NCI-H748 (cell line): ENCODE measurements at regions not wholly inside any gene's neighbourhood (a gene's known extent, or its start where the extent isn't known, plus 50 kb on each side); places are given as distances from the start of the nearest gene placed in this dataset.

Experiments
- DNase-seq: peaks from one replicate; lab custom pipeline; 2025; ENCODE audit not compliant: unreplicated experiment; lab: John Stamatoyannopoulos, UW

GRCh38 chr4:96755569-96756484, 915.9 kb downstream of the PDHA2 start:
- DNase-seq, result no peak

- no peak for DNase-seq
Measured at GRCh38 chr4:96756584-96756983, 916.7 kb downstream of the PDHA2 start.

DNA sequence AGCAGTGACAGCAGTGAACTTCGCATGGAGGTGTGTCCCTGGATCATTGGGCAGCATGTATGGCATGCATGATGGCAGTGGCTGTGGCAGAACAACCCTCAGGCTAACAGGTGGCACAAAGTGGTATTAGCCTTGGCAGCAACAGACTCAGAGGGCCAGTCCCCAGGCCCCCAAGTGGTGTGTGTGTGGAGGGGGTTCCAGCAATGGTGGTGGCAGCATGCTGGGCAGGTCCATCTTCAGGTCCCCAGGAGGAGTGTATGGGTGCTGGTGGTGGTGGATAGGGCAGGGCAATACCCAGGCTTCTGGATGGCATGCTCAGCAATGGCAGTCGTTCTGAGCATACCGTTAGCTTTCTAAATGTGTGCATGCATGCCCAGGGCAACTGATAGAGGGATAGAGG, 923.7 kb downstream of the PDHA2 start:
- DNase-seq, result no peak

- no peak for DNase-seq
Measured at GRCh38 chr4:96766359-96766758, 926.5 kb downstream of the PDHA2 start.

DNA sequence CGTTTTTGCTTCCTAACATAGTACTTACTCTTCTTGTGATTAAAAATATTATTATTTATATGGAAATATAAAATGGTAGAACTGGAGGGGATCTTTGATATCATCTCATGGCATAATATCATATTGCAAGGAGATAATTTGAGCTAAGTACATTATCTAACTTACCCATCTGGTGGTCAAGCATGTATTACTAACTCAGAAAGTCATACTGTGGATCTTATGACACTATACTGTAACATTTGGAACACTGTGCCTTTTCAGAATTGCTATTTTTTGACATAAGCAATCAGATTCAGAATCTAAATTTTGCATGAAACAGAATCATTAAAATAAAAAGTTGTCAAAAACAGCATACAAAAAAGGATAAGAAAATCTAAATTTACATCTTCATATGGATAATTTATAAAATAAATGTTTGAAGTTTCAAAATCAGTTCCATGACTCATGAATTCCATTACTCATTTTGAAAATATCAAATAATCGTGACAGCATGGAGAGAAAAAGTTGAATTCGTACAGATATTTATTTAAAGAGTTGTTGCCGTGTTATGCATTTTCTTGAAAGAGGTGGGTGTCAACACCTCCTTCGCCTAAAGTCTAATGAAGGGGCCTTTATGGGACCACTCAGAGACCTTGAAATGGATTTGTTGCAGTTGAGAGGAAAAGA, 928.1 kb downstream of the PDHA2 start:
- no peak for DNase-seq

GRCh38 chr4:96775501-96775900, 935.6 kb downstream of the PDHA2 start:
- DNase-seq, result no peak

- no peak for DNase-seq
Measured at GRCh38 chr4:96776920-96777527, 937.1 kb downstream of the PDHA2 start.

GRCh38 chr4:96784336-96784735, 944.4 kb downstream of the PDHA2 start:
- DNase-seq, result peak; percentile 75

- peak; percentile 17 for DNase-seq
Measured at GRCh38 chr4:96786306-96786705, 946.4 kb downstream of the PDHA2 start.

GRCh38 chr4:96787766-96788165, 947.9 kb downstream of the PDHA2 start:
- no peak for DNase-seq

DNA sequence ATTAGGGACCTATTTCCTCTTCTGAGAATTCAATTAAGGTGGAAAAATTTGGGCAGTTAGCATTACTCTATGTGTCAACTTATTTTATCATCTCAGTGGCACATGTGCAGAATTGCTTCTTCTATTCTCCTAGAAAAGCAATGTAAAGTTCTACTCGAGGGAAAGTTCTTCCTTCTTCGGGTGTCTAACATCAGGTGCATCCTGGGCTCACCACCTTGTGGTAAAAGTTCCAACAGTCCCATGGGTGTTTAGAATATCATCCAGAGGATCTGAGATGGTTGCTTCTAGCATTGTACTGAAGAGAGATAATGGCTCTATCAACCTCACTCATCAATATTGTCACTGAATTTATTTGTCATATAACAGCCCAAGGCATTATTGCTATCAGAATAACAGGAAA, 969.7 kb downstream of the PDHA2 start:
- DNase-seq, result no peak

- no peak for DNase-seq
Measured at GRCh38 chr4:96827086-96827485, 987.2 kb downstream of the PDHA2 start.

DNA sequence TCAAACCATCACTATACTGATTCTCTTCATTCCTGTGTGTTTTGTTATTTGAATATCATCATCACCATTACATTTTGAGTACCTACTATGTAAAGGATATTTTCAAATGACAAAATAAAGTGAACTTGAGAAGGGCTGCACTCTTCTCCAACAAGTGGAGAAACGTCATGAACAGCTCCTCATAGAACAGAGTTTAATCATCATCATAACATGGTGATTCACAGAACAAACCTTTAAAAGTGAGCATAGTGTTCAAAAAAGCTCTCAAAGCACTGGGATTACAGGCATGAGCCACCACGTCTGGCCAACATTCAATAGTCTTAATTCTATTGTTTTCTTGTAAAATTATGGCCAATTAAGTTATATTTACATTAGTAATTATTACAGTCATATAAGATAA, 993.9 kb downstream of the PDHA2 start:
- no peak for DNase-seq

DNA sequence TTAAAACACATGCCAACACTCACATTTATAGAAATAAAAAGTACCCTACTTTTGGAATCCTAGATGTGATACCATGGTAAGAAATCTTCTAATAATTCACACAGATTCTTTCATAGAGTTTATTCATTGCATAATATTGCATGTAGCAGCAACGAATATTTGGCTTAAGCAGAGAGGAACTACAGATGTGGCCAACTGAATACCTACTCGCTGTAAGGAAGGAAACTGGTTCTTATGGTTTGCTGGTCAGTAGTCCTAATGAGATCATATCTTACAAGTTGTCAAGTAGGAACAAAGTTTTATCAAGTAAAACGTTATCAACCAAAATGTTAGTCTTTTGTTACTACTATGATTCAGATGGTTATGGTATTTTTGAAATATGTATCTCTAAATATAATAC, 996.1 kb downstream of the PDHA2 start:
- no peak for DNase-seq

DNA sequence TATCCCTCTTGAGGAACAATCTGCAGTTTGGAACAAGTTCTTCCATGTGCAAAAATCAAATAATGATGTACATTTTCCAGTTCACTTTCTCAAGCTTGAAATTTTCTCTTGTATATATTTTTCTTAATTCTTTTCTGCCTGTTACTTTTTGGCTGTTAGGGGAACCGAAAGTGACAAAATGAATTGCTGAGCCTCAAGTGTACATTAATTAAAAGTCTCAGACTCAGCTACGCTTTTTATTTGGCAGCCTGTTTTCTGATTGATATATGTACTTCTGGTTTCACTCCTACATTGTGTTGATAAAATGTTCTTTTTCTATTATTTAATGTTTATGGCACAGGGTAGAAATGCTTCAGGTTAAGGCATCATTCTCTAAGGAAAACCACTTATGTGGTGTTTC, 999.5 kb downstream of the PDHA2 start:
- no peak for DNase-seq

GRCh38 chr4:96841801-96842200, 1001.9 kb downstream of the PDHA2 start:
- no peak for DNase-seq

- DNase-seq, result no peak
Measured at GRCh38 chr4:96844858-96845490, 1005.1 kb downstream of the PDHA2 start.

GRCh38 chr4:96845819-96846218, 1005.9 kb downstream of the PDHA2 start:
- DNase-seq, result no peak

- no peak for DNase-seq
Measured at GRCh38 chr4:96874657-96875056, 1034.8 kb downstream of the PDHA2 start.

GRCh38 chr4:96879527-96879926, 1039.6 kb downstream of the PDHA2 start:
- no peak for DNase-seq

DNA sequence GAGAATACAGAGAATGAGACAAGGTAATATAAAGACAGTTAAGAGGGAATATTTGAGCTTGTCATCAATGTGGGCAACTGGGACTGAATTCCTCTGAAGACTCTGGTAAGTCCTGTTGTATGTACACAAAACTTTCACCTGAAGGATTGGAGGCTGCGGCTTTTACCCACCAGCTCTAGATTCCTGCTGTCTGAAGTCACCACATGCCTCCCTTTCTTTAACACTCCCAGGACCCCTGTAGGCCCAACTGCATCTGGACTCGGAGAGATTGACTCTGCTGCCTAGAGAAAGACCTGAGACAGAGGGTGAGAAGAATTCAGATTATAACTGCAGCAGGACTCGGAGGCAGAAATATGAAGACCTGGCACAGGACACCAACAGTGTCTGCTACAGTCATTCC, 1048.0 kb downstream of the PDHA2 start:
- DNase-seq, result no peak

- DNase-seq, result no peak
Measured at GRCh38 chr4:96894621-96895020, 1054.7 kb downstream of the PDHA2 start.
